ENCODE measurements at regions not wholly inside any gene's neighbourhood (a gene's known extent, or its start where the extent isn't known, plus 50 kb on each side); places are given as distances from the start of the nearest gene placed in this dataset.

DNA sequence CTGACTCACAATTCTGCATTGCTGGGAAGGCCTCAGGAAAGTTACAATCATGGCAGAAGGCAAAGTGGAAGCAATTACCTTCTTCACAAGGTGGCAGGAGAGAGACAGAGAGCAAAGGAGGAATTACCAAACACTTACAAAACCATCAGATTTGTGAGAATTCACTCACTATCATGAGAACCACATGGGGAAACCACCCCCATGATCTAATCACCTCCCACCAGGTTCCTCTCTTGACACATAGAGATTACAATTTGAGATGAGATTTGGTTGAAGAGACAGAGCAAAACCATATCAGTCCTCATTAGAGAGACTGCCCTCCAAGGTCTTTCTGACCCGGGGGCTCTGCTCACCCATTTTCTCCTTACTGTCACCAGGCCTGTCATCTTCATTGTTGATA lies 1582.3 kb upstream of the TMEM132C start:
- Histone ChIP-seq H3K9me3 (peaks cover 0 to 34% (median 16%) of the 10 kb centered on the region in 8 donors), H3K27ac (no peak overlapping the region), H3K27me3 (replicated peaks in 1 of 7) (no peaks in the 10 kb centered on the region), H3K4me1 (no peaks in the 10 kb centered on the region), H3K36me3 (no peaks in the 10 kb centered on the region), H3K4me3 (no peak overlapping the region)
- TF ChIP-seq, protein P1, sequence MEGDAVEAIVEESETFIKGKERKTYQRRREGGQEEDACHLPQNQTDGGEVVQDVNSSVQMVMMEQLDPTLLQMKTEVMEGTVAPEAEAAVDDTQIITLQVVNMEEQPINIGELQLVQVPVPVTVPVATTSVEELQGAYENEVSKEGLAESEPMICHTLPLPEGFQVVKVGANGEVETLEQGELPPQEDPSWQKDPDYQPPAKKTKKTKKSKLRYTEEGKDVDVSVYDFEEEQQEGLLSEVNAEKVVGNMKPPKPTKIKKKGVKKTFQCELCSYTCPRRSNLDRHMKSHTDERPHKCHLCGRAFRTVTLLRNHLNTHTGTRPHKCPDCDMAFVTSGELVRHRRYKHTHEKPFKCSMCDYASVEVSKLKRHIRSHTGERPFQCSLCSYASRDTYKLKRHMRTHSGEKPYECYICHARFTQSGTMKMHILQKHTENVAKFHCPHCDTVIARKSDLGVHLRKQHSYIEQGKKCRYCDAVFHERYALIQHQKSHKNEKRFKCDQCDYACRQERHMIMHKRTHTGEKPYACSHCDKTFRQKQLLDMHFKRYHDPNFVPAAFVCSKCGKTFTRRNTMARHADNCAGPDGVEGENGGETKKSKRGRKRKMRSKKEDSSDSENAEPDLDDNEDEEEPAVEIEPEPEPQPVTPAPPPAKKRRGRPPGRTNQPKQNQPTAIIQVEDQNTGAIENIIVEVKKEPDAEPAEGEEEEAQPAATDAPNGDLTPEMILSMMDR (IDR thresholded peaks at IDR 0.05 in 8 of 11, conservative IDR thresholded peaks at IDR 0.05 in 3 of 11): no peak
- TF ChIP-seq POLR2AphosphoS5 (IDR thresholded peaks at IDR 0.05): no peak
- no peak for TF ChIP-seq POLR2A (IDR thresholded peaks at IDR 0.05)
- DNase-seq: no peak
- intact Hi-C loops (cut with DNase I; ENCODE audit: low total_unique reads): no loop called here
- WGBS, 5 donors: 76 to 89% (median 87%) methylated on average over 1 of the region's 1 CpG

- Histone ChIP-seq H3K27me3 (replicated peaks in 1 of 7) (no peaks in the 10 kb centered on the region), H3K4me3 (no peak overlapping the region), H3K4me1 (no peaks in the 10 kb centered on the region), H3K27ac (no peak overlapping the region), H3K9me3 (peaks cover 0 to 34% (median 16%) of the 10 kb centered on the region in 8 donors), H3K36me3 (no peaks in the 10 kb centered on the region)
- TF ChIP-seq POLR2A (IDR thresholded peaks at IDR 0.05): no peak
- TF ChIP-seq, protein P1 (IDR thresholded peaks at IDR 0.05 in 8 of 11, conservative IDR thresholded peaks at IDR 0.05 in 3 of 11): no peak
- no peak for TF ChIP-seq POLR2AphosphoS5 (IDR thresholded peaks at IDR 0.05)
- WGBS, 5 donors: 36 to 61% (median 50%) methylated on average over 1 of the region's 1 CpG
- DNase-seq: no peak
- intact Hi-C loops (cut with DNase I; ENCODE audit: low total_unique reads): no loop called here
Measured at GRCh38 chr12:126685636-126686035, 1581.3 kb upstream of the TMEM132C start.

DNA sequence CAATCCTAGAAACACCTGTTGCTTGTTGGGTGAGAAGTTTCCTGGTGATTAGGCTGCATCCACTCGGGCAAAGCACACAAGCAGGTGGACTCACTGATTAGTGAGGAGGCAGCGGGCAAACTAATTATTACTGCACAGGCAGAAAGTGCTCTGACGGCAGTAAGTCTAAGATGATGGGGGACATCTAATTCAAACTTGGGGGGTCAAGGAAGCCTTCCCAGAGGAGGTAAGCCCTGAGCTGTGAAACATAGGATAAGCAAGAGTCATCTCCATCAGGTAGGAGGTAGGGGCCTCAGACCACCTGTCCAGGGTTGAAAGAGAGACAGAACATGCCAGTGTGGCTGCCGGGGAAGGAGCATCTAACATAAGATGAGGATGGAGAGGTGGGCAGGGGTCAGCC lies 1578.4 kb upstream of the TMEM132C start:
- WGBS, 5 donors: 82 to 100% (median 90%) methylated on average over 4 of the region's 4 CpGs
- Histone ChIP-seq H3K36me3 (no peaks in the 10 kb centered on the region), H3K27ac (no peak overlapping the region), H3K27me3 (replicated peaks in 1 of 7) (no peaks in the 10 kb centered on the region), H3K4me1 (no peaks in the 10 kb centered on the region), H3K4me3 (no peak overlapping the region), H3K9me3 (peaks cover 0 to 25% (median 13%) of the 10 kb centered on the region in 8 donors)
- intact Hi-C loops (cut with DNase I; ENCODE audit: low total_unique reads): no loop called here
- DNase-seq: no peak
- TF ChIP-seq POLR2A (IDR thresholded peaks at IDR 0.05) (no peak), POLR2AphosphoS5 (IDR thresholded peaks at IDR 0.05) (no peak)
- TF ChIP-seq, protein P1 (IDR thresholded peaks at IDR 0.05 in 8 of 11, conservative IDR thresholded peaks at IDR 0.05 in 3 of 11): no peak

DNA sequence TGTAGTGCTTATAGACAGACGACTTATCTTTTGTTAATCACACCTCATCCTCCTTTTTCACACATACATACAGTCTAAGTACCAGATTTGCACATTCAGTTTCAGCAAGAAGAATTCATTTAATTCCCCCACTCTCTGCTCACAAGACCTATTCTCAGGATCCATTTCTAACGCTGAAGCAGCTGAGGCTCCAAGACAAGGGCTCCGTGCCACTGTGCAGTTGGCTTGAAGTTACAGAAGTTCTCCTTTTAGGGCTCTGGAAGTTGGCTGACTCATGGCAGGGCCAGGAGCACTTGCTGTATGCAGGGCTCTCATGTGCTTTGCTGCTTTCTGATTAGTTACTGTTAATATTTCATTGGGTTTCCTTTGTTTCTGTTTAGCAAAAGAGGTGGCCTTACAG lies 1566.9 kb upstream of the TMEM132C start:
- no peaks in the 10 kb centered on the region for H3K36me3 ChIP-seq
- H3K9me3 ChIP-seq: no peaks in the 10 kb centered on the region
- H3K27ac ChIP-seq: no peak overlapping the region
- no peaks in the 10 kb centered on the region for H3K4me1 ChIP-seq
- intact Hi-C loops (cut with DNase I; ENCODE audit: low total_unique reads): no loop called here
- no peak overlapping the region for H3K4me3 ChIP-seq
- H3K27me3 ChIP-seq (replicated peaks in 1 of 7): no peaks in the 10 kb centered on the region
- no peak for DNase-seq
- TF ChIP-seq POLR2A (IDR thresholded peaks at IDR 0.05) (no peak), POLR2AphosphoS5 (IDR thresholded peaks at IDR 0.05) (no peak)
- TF ChIP-seq, protein P1 (IDR thresholded peaks at IDR 0.05 in 8 of 11, conservative IDR thresholded peaks at IDR 0.05 in 3 of 11): no peak
- WGBS, 5 donors: 87 to 92% (median 89%) methylated on average over 3 of the region's 3 CpGs
